SH-SY5Y (cell line): ENCODE measurements at regions not wholly inside any gene's neighbourhood (a gene's known extent, or its start where the extent isn't known, plus 50 kb on each side); places are given as distances from the start of the nearest gene placed in this dataset.

Experiments used
- GATA2 ChIP-seq: IDR thresholded peaks from 2 replicates; pipeline ENCODE4 v1.6.1; 2011; ENCODE audit warnings: mild to moderate bottlenecking, low read depth, low read length
- GATA3 ChIP-seq: IDR thresholded peaks from 2 replicates; pipeline ENCODE4 v1.6.1; 2011; ENCODE audit warnings: low read depth, mild to moderate bottlenecking, low read length, moderate library complexity

GRCh38 chr3:99069973-99070372 lies 168.5 kb upstream of the DCBLD2 start:
- TF ChIP-seq GATA2 = no peak
- TF ChIP-seq GATA3 = no peak
